ENCODE measurements at regions not wholly inside any gene's neighbourhood (a gene's known extent, or its start where the extent isn't known, plus 50 kb on each side); places are given as distances from the start of the nearest gene placed in this dataset.

GRCh38 chr4:180486342-180486741 lies 1756.9 kb upstream of the TENM3 start:
- no peaks in the 10 kb centered on the region for H3K79me2 ChIP-seq (ENCODE audit: insufficient read depth, low read length)
- DNase-seq (ENCODE audit: low read depth, low spot score) (no peak), ATAC-seq (no peak)
- BruUV-seq (replicated peaks): no TSS peak
- H3K9ac ChIP-seq (ENCODE audit: low read length): no peak overlapping the region
- no peaks in the 10 kb centered on the region for H3K9me2 ChIP-seq (ENCODE audit: insufficient read depth)
- no peak for TF ChIP-seq REST (IDR thresholded peaks at IDR 0.05; ENCODE audit: low read depth)
- TF ChIP-seq CEBPB (IDR thresholded peaks at IDR 0.05; ENCODE audit: low read depth): no peak
- no peak for TF ChIP-seq ZBTB33 (IDR thresholded peaks at IDR 0.05; ENCODE audit: extremely low read depth, insufficient replicate concordance, low read length)
- TF ChIP-seq EZH2 (IDR thresholded peaks at IDR 0.05): no peak
- no peak for TF ChIP-seq CBX3 (IDR thresholded peaks at IDR 0.05; ENCODE audit: low read depth)
- no peak for TF ChIP-seq YY1 (IDR thresholded peaks at IDR 0.05; ENCODE audit: extremely low read depth, insufficient replicate concordance, low read depth, low read length)
- no peak for TF ChIP-seq ZNF274 (IDR thresholded peaks at IDR 0.05; ENCODE audit: low read depth, low read length)
- TF ChIP-seq ATF3 (IDR thresholded peaks at IDR 0.05): no peak
- TF ChIP-seq ZFX (IDR thresholded peaks at IDR 0.05): no peak
- TF ChIP-seq CTCF (IDR thresholded peaks at IDR 0.05 in 2 of 3, conservative IDR thresholded peaks at IDR 0.05 in 1 of 3; ENCODE audit: borderline replicate concordance in 1 of 3, insufficient read depth in 1 of 3, low read depth in 2 of 3, low read length in 2 of 3): no peak
- TF ChIP-seq TCF7L2 (IDR thresholded peaks at IDR 0.05; ENCODE audit: borderline replicate concordance, extremely low read depth, insufficient read depth, insufficient read length): no peak
- no peak for TF ChIP-seq EZH2phosphoT487 (IDR thresholded peaks at IDR 0.05; ENCODE audit: borderline replicate concordance)
- TF ChIP-seq ELF1 (IDR thresholded peaks at IDR 0.05; ENCODE audit: borderline replicate concordance, low read depth): no peak
- TF ChIP-seq JUND (IDR thresholded peaks at IDR 0.05): no peak
- no peak for TF ChIP-seq POLR2A (IDR thresholded peaks at IDR 0.05; ENCODE audit: borderline replicate concordance, extremely low read depth, insufficient read depth, insufficient read length)
- TF ChIP-seq SIN3A (IDR thresholded peaks at IDR 0.05; ENCODE audit: low read depth): no peak
- no peak for TF ChIP-seq MAX (IDR thresholded peaks at IDR 0.05)
- no peak for TF ChIP-seq SP1 (IDR thresholded peaks at IDR 0.05; ENCODE audit: low read depth)
- TF ChIP-seq POLR2AphosphoS5 (IDR thresholded peaks at IDR 0.05; ENCODE audit: low read depth, low read length): no peak
- TF ChIP-seq FOSL1 (IDR thresholded peaks at IDR 0.05; ENCODE audit: low read depth): no peak
- H3K27ac ChIP-seq (ENCODE audit: low read depth, low read length): no peak overlapping the region
- no peak overlapping the region for H3K4me2 ChIP-seq (ENCODE audit: low read length)
- H2AFZ ChIP-seq (ENCODE audit: low read depth, low read length, poor library complexity, severe bottlenecking): no peak overlapping the region
- no peaks in the 10 kb centered on the region for H3K36me3 ChIP-seq (ENCODE audit: control insufficient read depth in 1 of 2, insufficient read depth in 2 of 2, low read length in 2 of 2)
- no peak overlapping the region for H3K4me3 ChIP-seq (replicated peaks in 1 of 2; ENCODE audit: low read depth in 1 of 2, low read length in 2 of 2)
- RAD21 ChIA-PET (ENCODE audit: low non-redundant PET in 1 of 2, low total read pairs in 2 of 2, uncharacterized antibody in 2 of 2, unreplicated experiment in 2 of 2): interaction anchor here in 1 of 2 experiments (0.7 kb wide), 1 partner anchor 105 kb away, joined by 4 read pairs; no protein-coding TSS in a partner anchor
- H4K20me1 ChIP-seq (ENCODE audit: insufficient read depth): no peaks in the 10 kb centered on the region
- H3K9me3 ChIP-seq (ENCODE audit: control insufficient read depth in 1 of 2, insufficient read depth in 1 of 2, low read depth in 1 of 2, low read length in 2 of 2): no peaks in the 10 kb centered on the region
- intact Hi-C loops (cut with micrococcal nuclease): no loop called here
- CTCF ChIA-PET: no interaction called here
- POLR2A ChIA-PET: no interaction called here
- H3K4me1 ChIP-seq (ENCODE audit: control insufficient read depth in 1 of 2, insufficient read depth in 2 of 2, low read length in 2 of 2): no peaks in the 10 kb centered on the region
- no peaks in the 10 kb centered on the region for H3K27me3 ChIP-seq (ENCODE audit: insufficient read depth, low read length)

Measured in HCT116 (cell line).